Caco-2 (cell line): ENCODE measurements at regions not wholly inside any gene's neighbourhood (a gene's known extent, or its start where the extent isn't known, plus 50 kb on each side); places are given as distances from the start of the nearest gene placed in this dataset.

Experiments used
- BruUV-seq: library from RNA; stranded (reverse); fragments of 400-500 nt; replicated peaks from 2 replicates; lab custom pipeline; 2021; lab: Mats Ljungman, UMichigan
- CTCF ChIA-PET: fragments of 300-600 bp; sonication (Branson Sonifier 250); formaldehyde crosslinking; loops from one replicate; lab custom pipeline; 2022; ENCODE audit warnings: antibody characterized with exemption; lab: Charles Lee
- POLR2A ChIA-PET: fragments of 300-600 bp; sonication (Branson Sonifier 250); formaldehyde crosslinking; loops from one replicate; lab custom pipeline; 2022; ENCODE audit warnings: antibody characterized with exemption; lab: Charles Lee
- DNase-seq, 2 experiments: peaks; one replicate each; pipeline versions ENCODE4 v3.0.0 to v3.0.0-alpha.2; 2020 to 2022
- H3K27me3 ChIP-seq: replicated peaks from 2 replicates; pipeline ENCODE4 v1.6.0; 2011; ENCODE audit warnings: low read length; ENCODE audit not compliant: control insufficient read depth, insufficient read depth
- H3K36me3 ChIP-seq: 2 replicates; pipeline ENCODE4 v1.5.1; 2011; ENCODE audit warnings: low read length; ENCODE audit not compliant: control insufficient read depth, insufficient read depth
- H3K4me1 ChIP-seq: fragments of 250-450 bp; sonication (Bioruptor Pico); 2 replicates; pipeline ENCODE4 v1.5.1; 2020; ENCODE audit warnings: mild to moderate bottlenecking
- H3K4me3 ChIP-seq: 2 replicates; pipeline ENCODE4 v1.5.1; 2011; ENCODE audit warnings: low read depth, mild to moderate bottlenecking, control low read depth, low read length
- H3K9me3 ChIP-seq: fragments of 250-450 bp; sonication (Bioruptor Pico); 2 replicates; pipeline ENCODE4 v1.5.1; 2020; ENCODE audit warnings: mild to moderate bottlenecking, moderate library complexity
- H3K27ac Mint-ChIP-seq: one replicate; pipeline ENCODE4 v1.8.0; 2022; ENCODE audit warnings: mixed read lengths; ENCODE audit not compliant: unreplicated experiment
- H3K27me3 Mint-ChIP-seq: one replicate; pipeline ENCODE4 v1.8.0; 2022; ENCODE audit warnings: mixed read lengths; ENCODE audit not compliant: insufficient read depth, unreplicated experiment
- H3K36me3 Mint-ChIP-seq: one replicate; pipeline ENCODE4 v1.8.0; 2022; ENCODE audit warnings: mild to moderate bottlenecking, mixed read lengths; ENCODE audit not compliant: insufficient read depth, unreplicated experiment
- H3K4me1 Mint-ChIP-seq: one replicate; pipeline ENCODE4 v1.8.0; 2022; ENCODE audit warnings: low read depth, mixed read lengths; ENCODE audit not compliant: unreplicated experiment
- H3K4me3 Mint-ChIP-seq: one replicate; pipeline ENCODE4 v1.8.0; 2022; ENCODE audit warnings: mild to moderate bottlenecking, moderate library complexity, mixed read lengths; ENCODE audit not compliant: unreplicated experiment
- H3K9me3 Mint-ChIP-seq: one replicate; pipeline ENCODE4 v1.8.0; 2022; ENCODE audit warnings: mixed read lengths; ENCODE audit not compliant: unreplicated experiment
- intact Hi-C: fragments of 100-400 bp; cut with micrococcal nuclease; formaldehyde crosslinking; loops from one replicate; pipeline ENCODE4 v1.10.0; 2022; ENCODE audit not compliant: unreplicated experiment
- TF ChIP-seq, protein P1 (sequence below), 2 experiments: fragments of 200-600 bp in 1 of 2; IDR thresholded peaks; 1 replicate in 1 of 2; 2 replicates in 1 of 2; pipeline versions ENCODE4 v1.5.1 to v1.8.0; 2011 to 2022; ENCODE audit warnings: antibody characterized with exemption in 1 of 2, control low read depth in 1 of 2, inconsistent platforms in 1 of 2, low read depth in 1 of 2, low read length in 1 of 2, mild to moderate bottlenecking in 1 of 2, moderate library complexity in 1 of 2; ENCODE audit not compliant: insufficient read depth in 1 of 2, severe bottlenecking in 1 of 2, unreplicated experiment in 1 of 2

DNA sequence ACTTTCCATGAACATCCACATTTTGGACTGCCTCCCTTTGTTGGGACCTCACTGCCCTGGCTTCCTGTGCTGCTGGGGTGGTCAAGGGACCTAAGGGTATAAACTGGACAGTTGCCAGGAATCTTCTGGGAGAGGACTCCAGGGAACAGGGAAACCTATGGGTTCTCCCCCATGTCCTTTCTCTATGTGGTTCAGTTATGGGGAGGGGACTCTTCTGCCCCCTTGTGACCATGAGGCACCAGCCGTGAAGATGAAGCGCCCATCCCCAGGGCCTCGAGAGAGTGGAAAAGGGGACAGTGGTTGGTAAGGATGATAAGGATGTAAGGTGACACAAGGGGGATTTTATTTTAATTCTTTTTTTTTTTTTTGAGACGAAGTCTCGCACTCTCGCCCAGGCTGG lies 177.0 kb upstream of the TMEM132C start:
- no peaks in the 10 kb centered on the region for H3K4me1 ChIP-seq
- no peaks in the 10 kb centered on the region for H3K36me3 ChIP-seq
- BruUV-seq, result no TSS peak
- H3K9me3 ChIP-seq, result no peaks in the 10 kb centered on the region
- no peaks in the 10 kb centered on the region for H3K4me1 Mint-ChIP-seq
- intact Hi-C loops, result no loop called here
- H3K27ac Mint-ChIP-seq, result no peak overlapping the region
- TF ChIP-seq, protein P1, sequence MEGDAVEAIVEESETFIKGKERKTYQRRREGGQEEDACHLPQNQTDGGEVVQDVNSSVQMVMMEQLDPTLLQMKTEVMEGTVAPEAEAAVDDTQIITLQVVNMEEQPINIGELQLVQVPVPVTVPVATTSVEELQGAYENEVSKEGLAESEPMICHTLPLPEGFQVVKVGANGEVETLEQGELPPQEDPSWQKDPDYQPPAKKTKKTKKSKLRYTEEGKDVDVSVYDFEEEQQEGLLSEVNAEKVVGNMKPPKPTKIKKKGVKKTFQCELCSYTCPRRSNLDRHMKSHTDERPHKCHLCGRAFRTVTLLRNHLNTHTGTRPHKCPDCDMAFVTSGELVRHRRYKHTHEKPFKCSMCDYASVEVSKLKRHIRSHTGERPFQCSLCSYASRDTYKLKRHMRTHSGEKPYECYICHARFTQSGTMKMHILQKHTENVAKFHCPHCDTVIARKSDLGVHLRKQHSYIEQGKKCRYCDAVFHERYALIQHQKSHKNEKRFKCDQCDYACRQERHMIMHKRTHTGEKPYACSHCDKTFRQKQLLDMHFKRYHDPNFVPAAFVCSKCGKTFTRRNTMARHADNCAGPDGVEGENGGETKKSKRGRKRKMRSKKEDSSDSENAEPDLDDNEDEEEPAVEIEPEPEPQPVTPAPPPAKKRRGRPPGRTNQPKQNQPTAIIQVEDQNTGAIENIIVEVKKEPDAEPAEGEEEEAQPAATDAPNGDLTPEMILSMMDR (IDR thresholded peaks at IDR 0.05; ENCODE audit: insufficient read depth in 1 of 2, low read depth in 1 of 2, low read length in 1 of 2, severe bottlenecking in 1 of 2, unreplicated experiment in 1 of 2), result no peak
- H3K36me3 Mint-ChIP-seq, result peaks cover 4% of the 10 kb centered on the region
- H3K4me3 Mint-ChIP-seq, result no peak overlapping the region
- ChIA-PET CTCF (no interaction called here), POLR2A (no interaction called here)
- H3K9me3 Mint-ChIP-seq, result peaks cover 16% of the 10 kb centered on the region
- H3K27me3 ChIP-seq, result no peaks in the 10 kb centered on the region
- DNase-seq, result no peak
- no peaks in the 10 kb centered on the region for H3K27me3 Mint-ChIP-seq
- H3K4me3 ChIP-seq, result no peak overlapping the region

- Mint-ChIP-seq H3K4me1 (no peaks in the 10 kb centered on the region), H3K27ac (no peak overlapping the region), H3K4me3 (no peak overlapping the region), H3K36me3 (no peaks in the 10 kb centered on the region), H3K9me3 (peaks cover 16% of the 10 kb centered on the region), H3K27me3 (no peaks in the 10 kb centered on the region)
- TF ChIP-seq, protein P1 (IDR thresholded peaks at IDR 0.05; ENCODE audit: insufficient read depth in 1 of 2, low read depth in 1 of 2, low read length in 1 of 2, severe bottlenecking in 1 of 2, unreplicated experiment in 1 of 2), result no peak
- no TSS peak for BruUV-seq
- Histone ChIP-seq H3K36me3 (no peaks in the 10 kb centered on the region), H3K27me3 (no peaks in the 10 kb centered on the region), H3K4me3 (no peak overlapping the region), H3K4me1 (no peaks in the 10 kb centered on the region), H3K9me3 (no peaks in the 10 kb centered on the region)
- intact Hi-C loops, result no loop called here
- ChIA-PET CTCF (no interaction called here), POLR2A (no interaction called here)
- DNase-seq, result no peak
These were observed 175.8 kb upstream of the TMEM132C start for GRCh38 chr12:128091101-128091720.

DNA sequence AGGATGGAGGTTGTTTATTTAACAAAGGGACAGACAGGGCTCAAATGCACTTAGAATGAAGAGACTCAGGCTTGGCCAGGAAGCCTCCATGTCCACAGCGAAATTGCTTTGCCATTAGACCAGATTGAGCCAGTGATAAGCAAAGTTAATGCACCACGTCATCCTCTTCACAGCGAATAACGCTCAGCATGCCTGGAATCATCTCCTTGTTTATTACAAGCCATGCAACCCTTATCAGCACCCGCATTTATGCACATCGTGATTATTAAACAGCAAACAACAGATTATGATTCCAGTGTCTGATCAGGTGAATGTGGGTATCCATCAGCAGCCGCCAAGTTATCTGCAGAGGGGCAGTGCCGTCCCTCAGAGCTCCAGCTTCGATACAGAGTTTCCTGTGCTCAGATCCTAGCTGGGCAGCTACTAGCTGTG lies 175.0 kb upstream of the TMEM132C start:
- BruUV-seq, result no TSS peak

More for the DNA sequence above, 175.0 kb upstream of the TMEM132C start:
- no peaks in the 10 kb centered on the region for H3K36me3 ChIP-seq
- no peaks in the 10 kb centered on the region for H3K36me3 Mint-ChIP-seq
- POLR2A ChIA-PET, result no interaction called here
- H3K4me3 ChIP-seq, result no peak overlapping the region
- no peak overlapping the region for H3K27ac Mint-ChIP-seq
- TF ChIP-seq, protein P1 (IDR thresholded peaks at IDR 0.05; ENCODE audit: insufficient read depth in 1 of 2, low read depth in 1 of 2, low read length in 1 of 2, severe bottlenecking in 1 of 2, unreplicated experiment in 1 of 2), result no peak
- CTCF ChIA-PET, result no interaction called here
- H3K4me1 ChIP-seq, result no peaks in the 10 kb centered on the region
- H3K9me3 ChIP-seq, result no peaks in the 10 kb centered on the region
- no peaks in the 10 kb centered on the region for H3K27me3 ChIP-seq
- no peaks in the 10 kb centered on the region for H3K27me3 Mint-ChIP-seq
- no peak for DNase-seq
- no peak overlapping the region for H3K4me3 Mint-ChIP-seq
- intact Hi-C loops, result no loop called here
- peaks cover 16% of the 10 kb centered on the region for H3K9me3 Mint-ChIP-seq
- no peaks in the 10 kb centered on the region for H3K4me1 Mint-ChIP-seq
